NCI-H446 (cell line): ENCODE measurements at regions not wholly inside any gene's neighbourhood (a gene's known extent, or its start where the extent isn't known, plus 50 kb on each side); places are given as distances from the start of the nearest gene placed in this dataset.
"Not testable (repeated sequence)": the region's sequence is repeated elsewhere in the genome, so short reads cannot be mapped to it uniquely, and the experiment has no call there.

Experiments
- DNase-seq, 2 experiments: peaks; one replicate each; lab custom pipeline; 2025; lab: John Stamatoyannopoulos, UW

DNA sequence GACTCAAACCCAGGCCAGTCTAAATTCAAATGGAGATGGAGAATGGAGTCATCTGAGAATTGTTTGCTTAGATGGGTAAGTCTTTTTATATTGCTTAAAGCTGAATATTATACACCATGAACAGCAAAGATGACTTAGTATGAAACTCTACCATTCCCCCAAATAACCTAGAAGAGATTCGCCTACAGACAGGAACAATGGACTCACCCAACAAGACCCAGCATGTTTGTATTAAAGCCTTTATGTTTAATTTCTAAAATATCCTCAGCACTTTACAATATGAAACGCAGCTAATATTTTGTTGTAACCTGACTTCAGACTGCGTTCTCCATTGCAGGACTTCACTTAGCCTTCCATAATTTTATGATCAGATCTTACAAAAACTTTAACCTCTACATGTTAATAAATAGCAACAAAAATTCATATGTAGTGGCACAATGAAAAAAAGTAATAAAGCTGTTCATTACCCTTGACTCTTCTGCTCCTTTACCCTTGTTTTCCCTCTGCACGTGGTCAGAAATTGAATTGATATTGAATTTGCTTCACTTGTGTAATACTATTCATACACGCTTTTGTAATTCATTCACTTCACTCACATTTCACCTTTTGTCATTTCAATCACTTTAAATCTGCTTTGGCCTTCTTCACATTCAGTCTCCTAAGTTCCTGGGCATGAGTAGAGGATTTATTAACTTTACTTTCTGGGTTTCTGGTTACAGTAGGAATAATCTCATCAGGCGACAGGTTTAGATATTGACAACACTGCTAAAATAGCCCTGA, 177.3 kb upstream of the PTBP2 start:
- no peak for DNase-seq

DNA sequence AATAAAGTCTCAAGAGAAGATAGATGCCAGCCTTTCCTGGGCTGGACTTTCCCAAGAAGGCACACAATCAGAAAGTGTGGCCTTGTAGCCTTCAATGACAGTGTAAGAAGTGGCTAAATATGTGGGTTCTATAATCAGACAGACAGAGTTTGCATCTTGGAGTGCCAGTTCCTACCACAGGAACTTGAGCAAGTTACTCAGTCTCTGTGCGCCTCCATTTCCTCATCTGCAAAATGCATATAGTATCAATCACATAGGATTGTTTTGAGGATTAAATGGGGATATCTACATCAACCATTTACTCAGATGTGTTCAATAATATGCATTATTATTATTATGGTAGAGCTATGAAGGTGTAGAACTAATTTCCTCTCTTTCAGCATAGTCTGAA, 176.8 kb upstream of the PTBP2 start:
- no peak for DNase-seq

DNA sequence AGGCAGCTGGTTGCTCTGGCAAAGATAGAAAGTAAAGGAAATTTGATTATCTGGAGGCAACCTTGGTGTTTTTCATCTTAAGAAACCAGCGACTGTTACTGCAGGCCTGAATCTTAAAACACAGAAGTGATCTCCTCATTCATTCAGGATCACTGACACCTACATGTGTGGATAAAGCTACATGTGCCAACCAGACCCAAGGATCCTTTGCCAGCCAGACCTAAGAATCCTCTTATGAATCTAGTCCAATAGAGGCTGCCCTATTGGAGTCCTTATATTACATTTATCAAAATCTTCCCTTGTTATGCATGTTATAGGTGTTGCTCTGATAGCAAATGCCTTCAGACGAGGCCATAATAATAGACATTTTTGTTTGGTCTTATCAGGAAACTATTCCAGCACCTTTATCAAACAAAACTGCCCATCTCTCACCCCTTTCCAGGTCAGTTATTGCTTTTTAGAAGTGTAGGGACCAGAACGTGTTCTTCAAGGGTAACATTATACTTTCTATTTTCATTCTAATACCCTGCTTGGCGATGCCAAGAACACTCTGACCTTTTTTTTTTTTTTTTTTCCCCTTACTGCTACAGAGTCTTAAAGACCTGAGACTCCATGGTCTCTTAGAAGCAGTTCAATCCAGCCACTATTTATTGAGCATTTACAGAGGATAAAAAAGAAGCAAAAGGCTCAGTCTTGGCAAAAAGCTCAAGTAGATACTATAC, 175.5 kb upstream of the PTBP2 start:
- DNase-seq: no peak

DNA sequence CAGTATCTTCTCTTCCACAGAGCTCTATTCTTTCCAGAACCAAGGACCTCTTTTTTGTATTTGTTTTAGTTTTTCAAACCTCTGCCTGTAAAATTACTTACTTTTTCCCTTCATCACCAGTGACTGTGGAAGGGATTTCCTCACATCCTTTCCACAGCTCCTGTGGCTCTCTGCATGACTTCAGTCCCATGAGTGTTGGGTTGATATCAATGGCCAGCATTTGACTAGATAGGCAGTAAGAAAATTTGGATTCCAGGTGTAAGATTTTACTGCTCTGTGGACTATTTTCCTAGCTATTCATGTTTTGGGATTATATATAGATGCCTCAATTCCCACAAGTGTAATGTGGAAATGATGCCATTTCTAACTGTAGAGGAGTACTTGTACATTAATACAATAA, 171.5 kb upstream of the PTBP2 start:
- DNase-seq: no peak

DNA sequence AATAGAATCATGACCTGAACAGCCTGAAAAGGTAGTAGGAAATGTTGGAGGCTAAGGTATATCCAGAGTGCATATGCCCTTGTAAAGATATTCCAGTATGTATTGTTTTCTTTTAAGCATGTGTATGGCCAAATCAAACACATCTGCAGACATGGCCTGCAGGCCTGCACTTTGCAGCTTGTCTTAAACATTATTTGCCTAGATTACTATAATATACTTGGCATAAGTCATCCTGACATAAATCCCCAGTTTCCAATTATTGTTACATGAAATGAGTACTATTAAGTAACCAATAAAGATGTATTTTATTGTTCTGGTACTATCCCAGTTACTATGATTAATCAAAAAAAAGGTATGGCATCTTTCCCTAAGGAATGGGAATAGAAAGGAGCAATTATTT, 169.1 kb upstream of the PTBP2 start:
- no peak for DNase-seq

- DNase-seq: no peak
Observed at GRCh38 chr1:96553811-96554210, 167.8 kb upstream of the PTBP2 start.

DNA sequence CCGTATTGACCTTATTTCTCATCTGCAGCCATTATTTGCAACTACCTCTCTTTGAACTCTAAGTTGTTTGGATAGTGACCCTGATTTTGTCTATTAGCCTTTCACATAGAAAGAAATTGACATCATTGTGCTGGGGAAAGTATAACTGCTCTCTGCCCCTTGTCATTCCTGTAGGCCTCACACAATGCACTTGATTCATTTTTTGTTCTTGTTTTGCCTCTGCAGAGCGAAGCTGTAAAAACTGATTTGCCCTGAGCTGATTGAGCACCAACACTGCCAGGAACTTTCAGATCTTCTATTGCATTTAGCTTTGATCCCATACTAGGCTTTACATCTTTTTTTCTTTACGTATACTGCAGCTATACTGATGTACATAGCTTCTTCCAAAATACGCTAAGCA, 167.2 kb upstream of the PTBP2 start:
- DNase-seq: no peak

- no peak for DNase-seq
Observed at GRCh38 chr1:96557336-96557735, 164.2 kb upstream of the PTBP2 start.

- DNase-seq: no peak
Observed at GRCh38 chr1:96558635-96559034, 162.9 kb upstream of the PTBP2 start.

- no peak for DNase-seq
Observed at GRCh38 chr1:96559181-96559580, 162.4 kb upstream of the PTBP2 start.

DNA sequence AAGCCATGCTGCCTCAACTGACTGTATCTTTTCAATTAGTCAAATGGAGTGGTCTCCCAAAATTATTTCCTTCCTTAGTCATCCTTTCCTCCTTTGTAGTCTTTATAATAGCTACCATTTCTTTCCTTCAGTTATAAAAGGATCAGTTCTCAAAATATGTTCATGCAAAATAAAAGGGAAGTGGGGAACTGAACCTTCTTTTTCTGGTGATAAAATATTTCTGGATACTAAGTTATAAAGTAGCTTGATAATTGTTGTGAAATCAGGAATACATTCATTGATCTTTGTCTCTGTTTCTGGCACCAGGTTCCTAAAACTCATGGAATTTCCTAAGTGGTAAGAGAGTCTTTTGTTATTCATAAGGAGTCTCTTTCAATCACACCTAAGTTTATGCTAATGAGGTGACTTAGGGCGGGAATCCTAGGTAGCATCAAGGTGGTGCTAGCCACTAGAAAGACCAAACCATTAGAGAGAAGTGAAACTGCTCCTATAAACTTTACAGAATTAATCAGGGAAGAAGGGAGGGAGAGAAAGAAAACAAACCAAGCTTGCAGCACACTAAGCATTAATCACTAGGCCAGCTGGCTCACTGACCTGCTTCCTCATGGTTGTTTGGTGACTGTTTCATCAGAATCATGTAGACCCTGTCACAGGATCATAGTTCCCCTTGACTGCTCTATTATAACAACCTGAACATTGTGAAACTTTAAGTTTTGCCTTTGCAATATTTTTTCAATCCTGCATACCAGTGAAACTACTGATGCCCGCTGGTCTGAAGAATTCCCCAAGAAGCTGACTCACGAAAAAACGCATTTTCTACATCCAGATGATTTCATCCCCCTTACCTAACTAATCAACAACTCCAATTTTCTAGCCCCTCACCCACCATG, 161.6 kb upstream of the PTBP2 start:
- no peak for DNase-seq

- DNase-seq: no peak
Observed at GRCh38 chr1:96562094-96562493, 159.5 kb upstream of the PTBP2 start.

DNA sequence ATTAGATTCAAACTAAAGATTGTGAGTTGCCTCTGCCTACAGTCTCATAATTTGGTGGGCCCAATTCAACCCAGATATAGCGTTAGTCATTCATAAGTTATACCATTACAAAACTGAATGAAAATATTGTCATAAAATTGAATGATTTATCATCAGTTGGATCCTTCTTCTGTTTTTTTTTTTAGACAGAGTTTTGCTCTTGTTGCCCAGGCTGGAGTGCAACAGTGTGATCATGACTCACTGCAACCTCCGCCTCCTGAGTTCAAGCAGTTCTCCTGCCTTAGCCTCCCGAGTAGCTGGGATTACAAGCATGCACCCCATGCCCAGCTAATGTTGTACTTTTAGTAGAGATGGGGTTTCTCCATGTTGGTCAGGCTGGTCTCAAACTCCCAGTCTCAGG, 157.2 kb upstream of the PTBP2 start:
- not testable (repeated sequence) for DNase-seq

GRCh38 chr1:96565546-96565945, 156.0 kb upstream of the PTBP2 start:
- no peak for DNase-seq

DNA sequence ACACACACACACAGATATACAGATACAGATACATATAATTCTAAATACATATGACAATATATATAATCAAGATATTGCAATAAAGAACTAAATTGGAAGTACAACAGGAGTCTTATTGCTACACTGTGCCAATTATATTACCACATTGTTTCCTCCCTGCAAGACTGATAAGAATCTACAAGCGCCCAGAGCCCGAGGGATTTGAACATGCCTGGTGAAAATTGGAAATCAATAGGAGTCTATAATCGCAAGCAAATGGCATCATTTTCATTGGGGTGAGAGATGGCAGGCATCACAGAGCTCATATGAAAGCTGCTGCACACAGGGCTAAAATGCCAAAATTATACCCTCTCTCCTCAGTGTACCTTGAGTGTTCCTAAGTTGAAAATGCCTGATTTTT, 152.9 kb upstream of the PTBP2 start:
- no peak for DNase-seq

DNA sequence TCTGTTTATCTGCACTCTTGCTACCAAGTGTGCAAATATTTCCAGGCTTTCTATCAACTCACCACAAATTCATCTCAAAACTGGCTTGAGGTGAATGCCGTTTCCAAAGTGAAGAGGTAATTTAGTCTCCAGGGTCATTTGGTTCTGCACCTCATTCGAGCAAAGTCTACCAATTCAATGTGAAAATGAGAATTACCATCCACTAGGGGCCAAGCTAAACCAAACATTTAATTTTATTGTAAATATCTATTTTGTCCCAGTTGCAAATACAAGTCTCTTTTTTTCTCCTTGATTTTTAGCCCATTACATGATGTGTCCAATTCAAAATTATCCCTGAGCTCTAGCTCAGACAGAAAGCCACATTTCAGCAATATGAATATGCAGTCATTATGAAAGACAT, 152.3 kb upstream of the PTBP2 start:
- no peak for DNase-seq

GRCh38 chr1:96579636-96580035, 141.9 kb upstream of the PTBP2 start:
- no peak for DNase-seq

DNA sequence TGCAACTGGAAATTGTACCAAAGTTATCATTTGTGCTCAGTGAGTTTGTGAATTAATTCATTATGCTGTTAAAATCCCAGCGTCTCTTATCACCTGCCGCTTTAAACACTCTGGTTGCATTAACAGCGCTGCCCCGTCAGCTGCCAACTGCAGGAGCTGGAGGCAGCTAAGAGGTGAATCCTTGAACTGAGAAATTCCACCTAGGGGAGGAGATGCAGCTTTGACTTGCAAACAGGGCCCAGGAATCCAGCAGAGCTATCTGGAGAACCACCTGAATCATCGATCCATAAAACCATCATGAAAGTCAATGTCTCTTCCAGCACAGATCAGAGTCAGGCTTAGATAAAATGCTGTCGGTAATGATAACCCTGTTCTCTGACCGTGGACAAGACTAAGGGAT, 140.7 kb upstream of the PTBP2 start:
- no peak for DNase-seq

GRCh38 chr1:96581772-96582171, 139.8 kb upstream of the PTBP2 start:
- DNase-seq: no peak

- DNase-seq: no peak
Observed at GRCh38 chr1:96583903-96584302, 137.7 kb upstream of the PTBP2 start.

GRCh38 chr1:96587222-96587621, 134.4 kb upstream of the PTBP2 start:
- no peak for DNase-seq

DNA sequence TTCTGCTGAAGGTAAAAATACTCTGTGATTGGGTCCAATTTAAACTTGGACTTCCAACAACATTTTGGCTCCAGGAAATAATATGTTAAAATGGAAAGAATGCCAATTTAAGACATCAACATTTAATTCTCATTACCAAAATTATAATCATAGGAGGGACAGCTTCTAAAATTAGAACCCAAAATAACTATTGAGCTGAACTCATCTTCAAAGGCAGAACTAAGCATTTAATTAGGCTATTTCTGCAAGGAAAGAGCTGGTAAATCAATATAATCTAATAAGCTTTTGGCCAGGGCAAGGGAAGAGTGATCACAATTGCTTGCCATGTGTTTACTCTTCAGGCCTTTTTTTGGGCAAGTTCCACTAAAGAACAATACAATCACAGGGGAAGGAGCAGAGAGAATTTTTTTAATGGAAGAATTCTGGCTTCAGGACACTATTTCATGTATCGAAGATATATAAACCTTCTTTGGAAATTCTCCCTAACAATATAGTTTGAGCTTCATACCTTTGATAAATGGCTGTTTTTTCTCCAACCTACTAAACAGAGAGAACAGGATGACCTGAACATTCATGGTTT, 133.1 kb upstream of the PTBP2 start:
- peak; percentile 45 to 69 for DNase-seq
